ENCODE measurements at regions not wholly inside any gene's neighbourhood (a gene's known extent, or its start where the extent isn't known, plus 50 kb on each side); places are given as distances from the start of the nearest gene placed in this dataset.
"Not testable (repeated sequence)": the region's sequence is repeated elsewhere in the genome, so short reads cannot be mapped to it uniquely, and the experiment has no call there.

DNA sequence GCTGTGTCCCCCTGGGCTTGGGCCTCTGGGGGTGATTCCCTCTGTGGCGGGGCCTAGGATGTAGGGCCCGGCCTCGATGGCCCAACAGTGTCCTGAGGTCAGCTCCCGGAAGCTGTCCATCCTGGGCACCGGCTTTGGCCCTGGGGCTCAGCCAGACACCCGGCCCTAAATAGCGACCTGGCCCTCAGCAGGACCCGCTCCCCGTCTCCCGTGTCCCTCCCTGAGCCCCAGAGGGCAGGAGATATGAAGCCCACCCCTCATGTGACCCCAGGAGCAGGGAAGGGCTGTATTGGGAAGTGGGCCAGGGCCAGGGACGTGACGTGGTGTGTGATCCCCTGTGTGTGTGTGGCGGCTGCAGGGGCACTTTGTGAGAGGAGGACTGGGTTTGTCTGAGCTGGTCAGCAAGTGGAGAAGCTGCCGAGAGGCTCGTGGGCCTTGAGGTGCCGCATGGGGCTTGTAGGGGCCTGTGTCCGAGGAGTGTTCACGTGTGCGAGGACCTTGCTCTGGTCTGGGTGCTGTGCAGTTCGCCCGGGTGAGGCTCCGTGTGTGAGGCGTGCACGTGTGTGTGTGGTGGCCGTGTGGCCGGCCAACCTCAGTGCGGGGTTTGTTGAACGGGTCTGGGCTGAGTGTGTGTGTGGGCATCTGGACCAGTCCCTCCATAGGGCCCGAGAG is 140.7 kb downstream of the TMEM121 start:
- not testable (repeated sequence) for H3K4me3 ChIP-seq (ENCODE audit: low read depth in 1 of 5, low read length in 5 of 5); H3K4me1 ChIP-seq (ENCODE audit: control insufficient read depth in 5 of 5, insufficient read depth in 5 of 5, low read length in 5 of 5); H3K9ac ChIP-seq (ENCODE audit: low read length in 5 of 5); H3K36me3 ChIP-seq (ENCODE audit: control insufficient read depth in 5 of 5, insufficient read depth in 5 of 5, low read length in 5 of 5); H3K9me3 ChIP-seq (ENCODE audit: control insufficient read depth in 5 of 5, low read length in 5 of 5); H3K27ac ChIP-seq (ENCODE audit: low read depth, low read length); H3K27me3 ChIP-seq (ENCODE audit: control insufficient read depth in 5 of 5, insufficient read depth in 4 of 5, low read length in 5 of 5)

DNA sequence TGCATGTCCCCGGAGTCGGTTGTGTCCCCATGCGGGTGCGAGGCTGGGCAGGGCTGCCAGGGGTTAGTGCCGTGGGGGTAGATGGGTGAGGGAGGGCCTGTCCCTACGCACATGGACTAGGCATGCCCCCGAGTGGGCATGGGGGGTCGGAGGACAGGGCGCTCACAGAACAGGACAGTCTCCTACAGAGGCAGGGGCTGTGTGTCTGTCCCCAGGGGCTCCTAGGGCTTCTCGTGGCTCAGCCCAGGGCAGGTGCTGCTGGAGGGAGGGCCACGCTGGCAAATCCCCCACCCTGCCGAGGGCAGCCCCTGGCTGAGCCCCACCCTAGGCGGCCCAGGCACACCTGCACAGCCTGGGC is 141.3 kb downstream of the TMEM121 start:
- not testable (repeated sequence) for H3K4me1 ChIP-seq (ENCODE audit: control insufficient read depth in 5 of 5, insufficient read depth in 5 of 5, low read length in 5 of 5); H3K9ac ChIP-seq (ENCODE audit: low read length in 5 of 5); H3K27me3 ChIP-seq (ENCODE audit: control insufficient read depth in 5 of 5, insufficient read depth in 4 of 5, low read length in 5 of 5); H3K9me3 ChIP-seq (ENCODE audit: control insufficient read depth in 5 of 5, low read length in 5 of 5); H3K4me3 ChIP-seq (ENCODE audit: low read depth in 1 of 5, low read length in 5 of 5); H3K36me3 ChIP-seq (ENCODE audit: control insufficient read depth in 5 of 5, insufficient read depth in 5 of 5, low read length in 5 of 5); H3K27ac ChIP-seq (ENCODE audit: low read depth, low read length)

DNA sequence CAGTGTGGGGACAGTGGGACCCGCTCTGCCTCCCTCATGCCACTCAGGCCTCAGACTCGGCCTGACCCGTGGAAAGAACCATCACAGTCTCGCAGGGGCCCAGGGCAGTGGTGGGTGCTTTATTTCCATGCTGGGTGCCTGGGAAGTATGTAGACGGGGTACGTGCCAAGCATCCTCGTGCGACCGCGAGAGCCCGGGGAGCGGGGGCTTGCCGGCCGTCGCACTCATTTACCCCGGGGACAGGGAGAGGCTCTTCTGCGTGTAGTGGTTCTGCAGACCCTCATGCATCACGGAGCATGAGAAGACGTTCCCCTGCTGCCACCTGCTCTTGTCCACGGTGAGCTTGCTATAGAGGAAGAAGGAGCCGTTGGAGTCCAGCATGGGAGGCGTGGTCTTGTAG is 141.6 kb downstream of the TMEM121 start:
- not testable (repeated sequence) for H3K27ac ChIP-seq (ENCODE audit: low read depth, low read length); H3K9me3 ChIP-seq (ENCODE audit: control insufficient read depth in 5 of 5, low read length in 5 of 5); H3K4me3 ChIP-seq (ENCODE audit: low read depth in 1 of 5, low read length in 5 of 5); H3K27me3 ChIP-seq (ENCODE audit: control insufficient read depth in 5 of 5, insufficient read depth in 4 of 5, low read length in 5 of 5); H3K36me3 ChIP-seq (ENCODE audit: control insufficient read depth in 5 of 5, insufficient read depth in 5 of 5, low read length in 5 of 5); H3K9ac ChIP-seq (ENCODE audit: low read length in 5 of 5); H3K4me1 ChIP-seq (ENCODE audit: control insufficient read depth in 5 of 5, insufficient read depth in 5 of 5, low read length in 5 of 5)

DNA sequence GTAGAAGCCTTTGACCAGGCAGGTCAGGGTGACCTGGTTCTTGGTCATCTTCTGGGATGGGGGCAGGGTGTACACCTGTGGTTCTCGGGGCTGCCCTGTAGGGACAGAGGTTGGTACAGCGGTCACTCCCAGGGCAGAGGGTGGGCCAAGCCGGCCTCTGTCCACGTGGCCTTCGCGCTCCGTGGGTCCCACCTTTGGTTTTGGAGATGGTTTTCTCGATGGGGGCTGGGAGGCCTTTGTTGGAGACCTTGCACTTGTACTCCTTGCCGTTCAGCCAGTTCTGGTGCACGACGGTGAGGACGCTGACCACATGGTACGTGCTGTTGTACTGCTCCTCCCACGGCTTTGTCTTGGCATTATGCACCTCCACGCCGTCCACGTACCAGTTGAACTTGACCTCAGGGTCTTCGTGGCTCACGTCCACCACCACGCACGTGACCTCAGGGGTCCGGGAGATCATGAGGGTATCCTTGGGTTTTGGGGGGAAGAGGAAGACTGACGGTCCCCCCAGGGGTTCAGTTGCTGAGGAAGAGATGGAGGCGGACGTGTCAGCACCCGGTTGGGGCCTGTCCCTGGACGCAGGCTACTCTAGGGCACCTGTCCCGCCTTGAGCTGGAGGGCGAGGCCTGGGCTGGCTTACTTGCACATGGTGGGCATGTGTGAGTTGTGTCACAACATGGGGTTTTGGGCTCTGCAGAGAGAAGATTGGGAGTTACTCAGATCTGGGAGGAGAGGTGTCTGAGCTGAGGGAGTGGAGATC is 142.3 kb downstream of the TMEM121 start:
- H3K27me3 ChIP-seq (ENCODE audit: control insufficient read depth in 5 of 5, insufficient read depth in 4 of 5, low read length in 5 of 5); H3K27ac ChIP-seq (ENCODE audit: low read depth, low read length); H3K36me3 ChIP-seq (ENCODE audit: control insufficient read depth in 5 of 5, insufficient read depth in 5 of 5, low read length in 5 of 5); H3K9ac ChIP-seq (ENCODE audit: low read length in 5 of 5); H3K4me3 ChIP-seq (ENCODE audit: low read depth in 1 of 5, low read length in 5 of 5); H3K9me3 ChIP-seq (ENCODE audit: control insufficient read depth in 5 of 5, low read length in 5 of 5); H3K4me1 ChIP-seq (ENCODE audit: control insufficient read depth in 5 of 5, insufficient read depth in 5 of 5, low read length in 5 of 5): not testable (repeated sequence)

DNA sequence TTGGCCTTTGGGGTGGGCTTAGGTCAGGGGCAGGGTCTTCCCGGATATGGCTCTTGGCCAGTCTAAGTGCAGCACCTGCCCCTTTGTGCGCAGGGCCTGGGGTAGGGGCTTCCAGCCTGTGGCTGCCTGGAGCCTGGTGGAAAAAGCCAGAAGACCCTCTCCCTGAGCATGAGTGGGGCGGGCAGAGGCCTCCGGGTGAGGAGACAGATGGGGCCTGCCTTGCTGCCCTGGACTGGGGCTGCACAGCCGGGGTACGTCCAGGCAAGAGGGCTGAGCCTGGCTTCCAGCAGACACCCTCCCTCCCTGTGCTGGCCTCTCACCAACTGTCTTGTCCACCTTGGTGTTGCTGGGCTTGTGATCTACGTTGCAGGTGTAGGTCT is 142.8 kb downstream of the TMEM121 start:
- H3K9me3 ChIP-seq (ENCODE audit: control insufficient read depth in 5 of 5, low read length in 5 of 5); H3K9ac ChIP-seq (ENCODE audit: low read length in 5 of 5); H3K27ac ChIP-seq (ENCODE audit: low read depth, low read length); H3K4me3 ChIP-seq (ENCODE audit: low read depth in 1 of 5, low read length in 5 of 5); H3K27me3 ChIP-seq (ENCODE audit: control insufficient read depth in 5 of 5, insufficient read depth in 4 of 5, low read length in 5 of 5); H3K36me3 ChIP-seq (ENCODE audit: control insufficient read depth in 5 of 5, insufficient read depth in 5 of 5, low read length in 5 of 5); H3K4me1 ChIP-seq (ENCODE audit: control insufficient read depth in 5 of 5, insufficient read depth in 5 of 5, low read length in 5 of 5): not testable (repeated sequence)

DNA sequence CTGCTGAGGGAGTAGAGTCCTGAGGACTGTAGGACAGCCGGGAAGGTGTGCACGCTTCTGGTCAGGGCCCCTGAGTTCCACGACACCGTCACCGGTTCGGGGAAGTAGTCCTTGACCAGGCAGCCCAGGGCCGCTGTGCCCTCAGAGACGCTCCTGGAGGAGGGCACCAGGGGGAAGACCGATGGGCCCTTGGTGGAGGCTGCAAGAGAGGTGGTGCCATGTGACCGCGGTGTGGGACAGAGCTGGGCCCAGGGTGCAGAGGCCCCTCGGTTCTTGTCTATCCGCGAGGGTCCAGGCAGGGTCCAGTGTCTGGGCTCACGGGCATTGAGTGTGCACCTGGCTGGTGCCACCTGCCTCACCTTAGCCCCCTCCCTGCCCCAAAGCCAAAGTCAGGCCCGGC is 143.3 kb downstream of the TMEM121 start:
- not testable (repeated sequence) for H3K9me3 ChIP-seq (ENCODE audit: control insufficient read depth in 5 of 5, low read length in 5 of 5); H3K27ac ChIP-seq (ENCODE audit: low read depth, low read length)

DNA sequence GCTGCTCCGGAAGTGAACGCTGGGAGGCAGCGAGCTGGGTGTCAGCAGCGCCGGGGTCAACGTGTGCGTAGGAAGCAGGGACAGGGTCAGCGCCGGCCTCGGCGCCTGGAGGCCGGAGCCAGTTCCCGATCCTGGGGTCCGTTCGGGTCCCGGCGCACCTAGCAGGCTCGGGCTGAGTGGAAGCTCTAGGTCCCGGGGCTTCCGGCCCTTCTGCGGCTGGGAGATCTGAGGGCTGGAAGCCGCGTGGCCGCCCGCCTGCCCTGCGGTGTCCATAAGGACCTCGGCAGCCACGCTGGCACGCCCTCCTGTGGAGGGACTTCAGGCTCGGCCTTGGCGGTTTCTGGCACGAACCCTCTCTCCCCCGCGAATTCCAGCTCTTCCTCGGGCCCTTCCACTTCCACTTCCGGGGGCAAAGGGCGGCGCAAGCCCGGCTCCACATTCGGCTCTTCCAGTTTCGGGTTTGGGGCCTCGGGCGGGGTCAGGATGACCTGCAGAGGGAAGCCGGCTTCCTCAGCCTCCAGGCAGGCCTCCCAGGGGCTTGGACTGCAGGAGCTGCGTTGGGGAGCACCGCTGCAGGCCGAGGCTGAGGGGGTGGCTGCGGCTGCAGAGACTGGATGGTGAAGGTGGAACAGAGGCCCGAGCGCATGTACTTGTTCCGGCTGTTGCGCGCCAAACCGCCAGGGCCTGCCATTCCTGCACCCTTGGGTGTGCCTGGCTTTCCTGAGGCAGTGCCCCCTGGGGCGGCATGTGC is 146.2 kb downstream of the TMEM121 start:
- H3K27ac ChIP-seq (ENCODE audit: low read depth, low read length); H3K4me1 ChIP-seq (ENCODE audit: control insufficient read depth in 5 of 5, insufficient read depth in 5 of 5, low read length in 5 of 5); H3K36me3 ChIP-seq (ENCODE audit: control insufficient read depth in 5 of 5, insufficient read depth in 5 of 5, low read length in 5 of 5); H3K9ac ChIP-seq (ENCODE audit: low read length in 5 of 5); H3K27me3 ChIP-seq (ENCODE audit: control insufficient read depth in 5 of 5, insufficient read depth in 4 of 5, low read length in 5 of 5); H3K4me3 ChIP-seq (ENCODE audit: low read depth in 1 of 5, low read length in 5 of 5); H3K9me3 ChIP-seq (ENCODE audit: control insufficient read depth in 5 of 5, low read length in 5 of 5): not testable (repeated sequence)

More for the DNA sequence above, 143.3 kb downstream of the TMEM121 start:
- not testable (repeated sequence) for H3K4me1 ChIP-seq (ENCODE audit: control insufficient read depth in 5 of 5, insufficient read depth in 5 of 5, low read length in 5 of 5); H3K9ac ChIP-seq (ENCODE audit: low read length in 5 of 5); H3K36me3 ChIP-seq (ENCODE audit: control insufficient read depth in 5 of 5, insufficient read depth in 5 of 5, low read length in 5 of 5); H3K27me3 ChIP-seq (ENCODE audit: control insufficient read depth in 5 of 5, insufficient read depth in 4 of 5, low read length in 5 of 5); H3K4me3 ChIP-seq (ENCODE audit: low read depth in 1 of 5, low read length in 5 of 5)

DNA sequence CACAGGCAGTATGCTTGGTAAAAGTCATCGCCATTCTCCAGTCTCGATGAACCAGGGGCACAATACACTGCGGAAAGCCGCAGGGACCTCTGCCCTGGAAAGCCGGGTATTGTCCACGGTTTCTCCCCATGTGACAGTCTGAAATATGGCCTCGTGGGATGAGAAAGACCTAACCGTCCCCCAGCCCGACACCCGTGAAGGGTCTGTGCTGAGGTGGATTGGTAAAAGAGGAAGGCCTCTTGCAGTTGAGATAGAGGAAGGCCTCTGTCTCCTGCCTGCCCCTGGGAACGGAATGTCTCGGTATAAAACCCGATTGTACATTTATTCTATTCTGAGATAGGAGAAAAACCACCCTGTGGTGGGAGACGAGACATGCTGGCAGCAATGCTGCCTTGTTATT is 149.1 kb downstream of the TMEM121 start:
- H3K27ac ChIP-seq (ENCODE audit: low read depth, low read length); H3K9ac ChIP-seq (ENCODE audit: low read length in 5 of 5); H3K4me3 ChIP-seq (ENCODE audit: low read depth in 1 of 5, low read length in 5 of 5); H3K4me1 ChIP-seq (ENCODE audit: control insufficient read depth in 5 of 5, insufficient read depth in 5 of 5, low read length in 5 of 5); H3K27me3 ChIP-seq (ENCODE audit: control insufficient read depth in 5 of 5, insufficient read depth in 4 of 5, low read length in 5 of 5); H3K9me3 ChIP-seq (ENCODE audit: control insufficient read depth in 5 of 5, low read length in 5 of 5); H3K36me3 ChIP-seq (ENCODE audit: control insufficient read depth in 5 of 5, insufficient read depth in 5 of 5, low read length in 5 of 5): not testable (repeated sequence)

DNA sequence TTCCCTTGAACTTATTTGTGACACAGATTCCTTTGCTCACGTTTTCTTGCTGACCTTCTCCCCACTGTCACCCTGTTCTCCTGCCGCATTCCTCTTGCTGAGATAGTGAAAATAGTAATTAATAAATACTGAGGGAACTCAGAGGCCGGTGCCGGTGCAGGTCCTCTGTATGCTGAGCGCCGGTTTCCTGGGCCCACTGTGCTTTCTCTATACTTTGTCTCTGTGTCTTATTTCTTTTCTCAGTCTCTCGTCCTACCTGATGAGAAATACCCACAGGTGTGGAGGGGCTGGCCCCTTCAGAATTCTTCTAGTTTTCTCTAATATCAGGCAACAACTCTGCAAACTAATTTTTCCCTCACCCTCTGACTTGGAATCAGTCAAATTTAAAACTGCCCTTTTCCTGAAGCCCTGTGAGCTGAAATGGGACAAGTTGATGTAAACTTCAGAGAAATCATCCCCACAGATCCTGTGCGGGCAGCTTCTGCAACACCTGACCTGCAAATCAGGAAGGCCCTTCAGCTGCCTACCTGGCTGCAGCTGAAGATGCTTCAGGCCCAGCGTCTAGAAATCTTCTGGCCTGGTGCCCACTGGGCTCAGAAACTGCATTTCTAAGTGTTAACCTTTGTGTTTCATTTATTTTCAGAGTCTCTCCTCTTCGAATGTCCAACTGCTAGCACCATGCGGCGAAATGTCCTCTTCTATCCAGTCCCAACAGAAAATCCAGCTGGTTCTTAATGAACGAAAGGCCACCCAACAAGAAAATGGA is 149.7 kb downstream of the TMEM121 start:
- H3K9ac ChIP-seq (ENCODE audit: low read length in 5 of 5); H3K27me3 ChIP-seq (ENCODE audit: control insufficient read depth in 5 of 5, insufficient read depth in 4 of 5, low read length in 5 of 5); H3K9me3 ChIP-seq (ENCODE audit: control insufficient read depth in 5 of 5, low read length in 5 of 5); H3K4me1 ChIP-seq (ENCODE audit: control insufficient read depth in 5 of 5, insufficient read depth in 5 of 5, low read length in 5 of 5); H3K27ac ChIP-seq (ENCODE audit: low read depth, low read length); H3K4me3 ChIP-seq (ENCODE audit: low read depth in 1 of 5, low read length in 5 of 5); H3K36me3 ChIP-seq (ENCODE audit: control insufficient read depth in 5 of 5, insufficient read depth in 5 of 5, low read length in 5 of 5): not testable (repeated sequence)

DNA sequence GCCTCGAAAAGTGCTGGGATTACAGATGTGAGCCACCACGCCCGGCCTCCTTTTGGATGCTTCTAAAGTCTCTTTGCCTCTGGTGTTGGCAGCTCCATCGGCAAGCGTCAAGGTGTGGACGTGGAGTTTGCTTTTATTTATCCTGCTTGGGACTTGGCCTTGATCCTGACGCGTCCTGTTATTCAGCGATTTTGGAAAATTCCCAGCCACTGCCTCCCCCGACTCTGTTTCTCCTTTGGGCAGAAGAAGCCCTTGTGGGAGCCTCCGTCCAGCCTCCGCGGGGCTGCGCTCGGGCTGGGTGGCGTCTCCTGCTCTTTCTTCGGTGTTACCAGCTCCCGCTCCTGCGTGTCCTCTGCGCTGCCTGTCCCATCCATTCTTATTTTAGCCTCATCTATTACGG is 151.7 kb downstream of the TMEM121 start:
- not testable (repeated sequence) for H3K27me3 ChIP-seq (ENCODE audit: control insufficient read depth in 5 of 5, insufficient read depth in 4 of 5, low read length in 5 of 5); H3K9me3 ChIP-seq (ENCODE audit: control insufficient read depth in 5 of 5, low read length in 5 of 5); H3K9ac ChIP-seq (ENCODE audit: low read length in 5 of 5); H3K4me3 ChIP-seq (ENCODE audit: low read depth in 1 of 5, low read length in 5 of 5); H3K36me3 ChIP-seq (ENCODE audit: control insufficient read depth in 5 of 5, insufficient read depth in 5 of 5, low read length in 5 of 5); H3K27ac ChIP-seq (ENCODE audit: low read depth, low read length); H3K4me1 ChIP-seq (ENCODE audit: control insufficient read depth in 5 of 5, insufficient read depth in 5 of 5, low read length in 5 of 5)
